WTC11 (cell line): ENCODE measurements at regions not wholly inside any gene's neighbourhood (a gene's known extent, or its start where the extent isn't known, plus 50 kb on each side); places are given as distances from the start of the nearest gene placed in this dataset.

Experiments used
- CTCF ChIP-seq: fragments of 200-600 bp; IDR thresholded peaks from 2 replicates; pipeline ENCODE4 v1.8.0; 2022; ENCODE audit warnings: antibody characterized with exemption
- E2F5 ChIP-seq: sonication (generic); formaldehyde crosslinking; IDR thresholded peaks from 2 replicates; pipeline ENCODE4 v1.8.1; 2022; ENCODE audit warnings: mild to moderate bottlenecking, moderate library complexity, missing genetic modification reagents

GRCh38 chr1:57982852-57983251 lies 559.0 kb upstream of the DAB1 start:
- TF ChIP-seq E2F5: no peak
- no peak for TF ChIP-seq CTCF
